T-cell (primary cell): ENCODE measurements at regions not wholly inside any gene's neighbourhood (a gene's known extent, or its start where the extent isn't known, plus 50 kb on each side); places are given as distances from the start of the nearest gene placed in this dataset.

Experiments used
- ATAC-seq, 4 experiments: fragments of 200-7000 bp in 3 of 4; fragments of 150-1000 bp in 1 of 4; cut with Tn5 transposase; replicated peaks in 1 of 4; 1 replicate in 3 of 4; 2 replicates in 1 of 4; pipeline ENCODE4 v1.10.0; 2021; ENCODE audit warnings: moderate library complexity in 3 of 4, mild to moderate bottlenecking in 2 of 4, moderate number of reproducible peaks in 1 of 4
- CTCF ChIA-PET, 2 donors: fragments of 300-600 bp; sonication (Branson Sonifier 250); formaldehyde crosslinking; loops; one replicate each; lab custom pipeline; 2022; ENCODE audit warnings: antibody characterized with exemption in 2 of 2; lab: Charles Lee
- POLR2A ChIA-PET, 2 donors: fragments of 300-600 bp; sonication (Branson Sonifier 250); formaldehyde crosslinking; loops; one replicate each; lab custom pipeline; 2022; ENCODE audit warnings: antibody characterized with exemption in 2 of 2; lab: Charles Lee
- DNase-seq, 35 experiments: peaks; one replicate each; pipeline versions ENCODE4 v3.0.0 to v3.0.0-alpha.2; 2013 to 2023
- H3K27ac ChIP-seq: one replicate; pipeline ENCODE4 v1.5.1; 2013; ENCODE audit warnings: low read length
- H3K27me3 ChIP-seq, 2 experiments: replicated peaks in 1 of 2; 1 replicate in 1 of 2; 2 replicates in 1 of 2; pipeline versions ENCODE4 v1.6.1 to v1.7.0; 2013; ENCODE audit warnings: low read length in 1 of 2, mixed read lengths in 1 of 2; ENCODE audit not compliant: control insufficient read depth in 2 of 2, insufficient read depth in 2 of 2; ENCODE audit errors: extremely low read depth in 1 of 2
- H3K36me3 ChIP-seq, 2 donors: 1 replicate in 1 of 2; 2 replicates in 1 of 2; pipeline versions ENCODE4 v1.6.1 to v1.7.0; 2013; ENCODE audit warnings: low read length in 1 of 2; ENCODE audit not compliant: control insufficient read depth in 2 of 2, insufficient read depth in 1 of 2; ENCODE audit errors: extremely low read depth in 1 of 2
- H3K4me1 ChIP-seq, 2 experiments: 1 replicate in 1 of 2; 2 replicates in 1 of 2; pipeline versions ENCODE4 v1.6.1 to v1.7.0; 2013; ENCODE audit warnings: low read length in 2 of 2, mixed read lengths in 1 of 2; ENCODE audit not compliant: insufficient read depth in 2 of 2, control insufficient read depth in 1 of 2; ENCODE audit errors: extremely low read depth in 1 of 2
- H3K4me3 ChIP-seq, 2 donors: 1 replicate in 1 of 2; 2 replicates in 1 of 2; pipeline versions ENCODE4 v1.5.1 to v1.7.0; 2013; ENCODE audit warnings: mild to moderate bottlenecking in 2 of 2, low read length in 1 of 2, moderate library complexity in 1 of 2; ENCODE audit not compliant: control insufficient read depth in 1 of 2; ENCODE audit errors: extremely low read depth in 1 of 2
- H3K9me3 ChIP-seq: 2 replicates; pipeline ENCODE4 v1.7.0; 2013
- H3K27ac Mint-ChIP-seq, 2 donors: one replicate each; pipeline ENCODE4 v1.8.0; 2020 to 2021; ENCODE audit warnings: mild to moderate bottlenecking in 2 of 2, mixed read lengths in 2 of 2
- H3K27me3 Mint-ChIP-seq, 2 donors: one replicate each; pipeline ENCODE4 v1.8.0; 2021 to 2022; ENCODE audit warnings: mixed read lengths in 2 of 2
- H3K36me3 Mint-ChIP-seq: one replicate; pipeline ENCODE4 v1.8.0; 2021; ENCODE audit warnings: mixed read lengths
- H3K4me1 Mint-ChIP-seq, 3 donors: one replicate each; pipeline ENCODE4 v1.8.0; 2020 to 2022; ENCODE audit warnings: mixed read lengths in 3 of 3, mild to moderate bottlenecking in 1 of 3
- H3K4me3 Mint-ChIP-seq, 3 donors: one replicate each; pipeline ENCODE4 v1.8.0; 2020 to 2022; ENCODE audit warnings: mild to moderate bottlenecking in 3 of 3, mixed read lengths in 3 of 3, moderate library complexity in 3 of 3
- H3K9me3 Mint-ChIP-seq, 3 donors: one replicate each; pipeline ENCODE4 v1.8.0; 2020 to 2022; ENCODE audit warnings: mixed read lengths in 3 of 3
- WGBS: methylation state at CpG from one replicate; pipeline ENCODE4 v1.1.5; 2013; ENCODE audit warnings: missing lambda C conversion rate; ENCODE audit not compliant: insufficient coverage; 5-methylcytosine and 5-hydroxymethylcytosine counted together

- ChIA-PET POLR2A (no interaction called here), CTCF (interaction anchor here (0.5 to 2.0 kb wide), 4 partner anchors 9 to 673 kb away, joined by 3 to 5 read pairs (median 4); no protein-coding TSS in a partner anchor)
- H3K4me1 Mint-ChIP-seq, result no peaks in the 10 kb centered on the region
- no peak overlapping the region for H3K4me3 Mint-ChIP-seq
- H3K9me3 ChIP-seq, result no peaks in the 10 kb centered on the region
- DNase-seq, result peak in 3 of 35 experiments; percentile 1 to 38 (median 8)
- no peaks in the 10 kb centered on the region for H3K27me3 ChIP-seq
- no peak overlapping the region for H3K27ac Mint-ChIP-seq
- ATAC-seq, result no peak
- H3K36me3 ChIP-seq, result no peaks in the 10 kb centered on the region
- H3K27ac ChIP-seq, result no peak overlapping the region
- no CpG with 5 or more reads among the region's 2 CpGs for WGBS
- H3K9me3 Mint-ChIP-seq, result no peaks in the 10 kb centered on the region
- peaks cover 6% of the 10 kb centered on the region in 2 donors for H3K27me3 Mint-ChIP-seq
- no peaks in the 10 kb centered on the region for H3K4me1 ChIP-seq
- no peak overlapping the region for H3K4me3 ChIP-seq
- no peaks in the 10 kb centered on the region for H3K36me3 Mint-ChIP-seq
Observed at GRCh38 chr10:23525406-23525805, 86.5 kb downstream of the OTUD1 start.

DNA sequence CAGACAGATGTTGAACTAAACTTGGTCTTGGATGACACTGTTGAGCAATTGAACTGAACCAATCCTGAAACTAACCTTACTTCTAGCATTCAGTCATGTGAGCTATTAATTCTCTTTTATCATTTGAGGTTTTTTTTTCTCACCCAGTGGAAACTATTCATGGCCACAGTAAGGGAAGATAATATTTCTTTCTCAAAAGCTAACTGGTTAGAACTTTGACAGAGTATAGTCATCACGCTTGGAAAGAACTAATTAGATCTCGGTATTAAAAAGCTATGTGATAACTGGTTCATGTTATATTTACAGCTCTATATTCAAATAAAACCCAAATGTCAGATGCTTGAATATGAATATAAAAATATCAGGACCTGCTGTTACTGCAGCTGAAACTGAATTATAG, 89.5 kb downstream of the OTUD1 start:
- Mint-ChIP-seq H3K27ac (no peak overlapping the region), H3K36me3 (no peaks in the 10 kb centered on the region), H3K27me3 (peaks cover 0 to 2% of the 10 kb centered on the region in 2 donors), H3K9me3 (no peaks in the 10 kb centered on the region), H3K4me1 (peaks cover 0 to 10% (median 0%) of the 10 kb centered on the region in 3 donors), H3K4me3 (no peak overlapping the region)
- no peak overlapping the region for H3K27ac ChIP-seq
- no peak for ATAC-seq
- peaks cover 0 to 3% of the 10 kb centered on the region in 2 experiments for H3K4me1 ChIP-seq
- POLR2A ChIA-PET, result no interaction called here
- no peaks in the 10 kb centered on the region for H3K27me3 ChIP-seq
- WGBS, result no CpG with 5 or more reads among the region's 2 CpGs
- DNase-seq, result no peak
- no peaks in the 10 kb centered on the region for H3K9me3 ChIP-seq
- no peaks in the 10 kb centered on the region for H3K36me3 ChIP-seq
- no peak overlapping the region for H3K4me3 ChIP-seq
- CTCF ChIA-PET, result interaction anchor here (0.5 to 5.8 kb wide), 14 partner anchors 9 to 682 kb away, joined by 3 to 33 read pairs (median 4); no protein-coding TSS in a partner anchor

GRCh38 chr10:23529625-23530024, 90.8 kb downstream of the OTUD1 start:
- Mint-ChIP-seq H3K4me3 (no peak overlapping the region), H3K27ac (no peak overlapping the region), H3K36me3 (no peaks in the 10 kb centered on the region), H3K27me3 (peaks cover 0 to 2% of the 10 kb centered on the region in 2 donors), H3K9me3 (no peaks in the 10 kb centered on the region), H3K4me1 (peaks cover 5 to 16% (median 5%) of the 10 kb centered on the region in 3 donors)
- WGBS, result 78% methylated on average over 1 of the region's 5 CpGs
- H3K9me3 ChIP-seq, result no peaks in the 10 kb centered on the region
- ATAC-seq (no peak), DNase-seq (no peak)
- peaks cover 3 to 9% of the 10 kb centered on the region in 2 experiments for H3K4me1 ChIP-seq
- no peaks in the 10 kb centered on the region for H3K27me3 ChIP-seq
- POLR2A ChIA-PET, result interaction anchor here (0.6 to 1.2 kb wide), 3 partner anchors 10 to 18 kb away, joined by 3 to 5 read pairs (median 4); no protein-coding TSS in a partner anchor
- CTCF ChIA-PET, result interaction anchor here (0.6 to 5.8 kb wide), 8 partner anchors 8 to 215 kb away, joined by 3 to 33 read pairs (median 4); no protein-coding TSS in a partner anchor
- no peak overlapping the region for H3K27ac ChIP-seq
- H3K4me3 ChIP-seq, result no peak overlapping the region
- no peaks in the 10 kb centered on the region for H3K36me3 ChIP-seq

DNA sequence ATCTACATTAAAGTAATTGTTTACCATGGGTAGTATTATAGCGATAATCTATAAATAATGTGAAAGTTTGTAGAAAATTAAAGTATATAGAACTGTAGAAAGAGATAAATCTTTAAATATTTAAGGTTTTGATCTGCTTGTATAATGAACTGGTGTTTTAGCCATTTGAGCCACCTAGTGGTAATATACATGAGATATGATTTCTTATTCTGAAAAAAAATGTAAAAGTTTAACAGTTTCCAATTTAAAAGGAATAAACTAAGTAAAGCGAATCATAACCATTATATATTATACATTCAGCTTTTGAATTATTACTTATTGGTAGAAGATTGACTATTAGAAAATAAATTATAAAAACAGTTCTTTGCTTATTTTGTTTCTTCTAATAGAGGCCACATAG, 91.2 kb downstream of the OTUD1 start:
- H3K27me3 Mint-ChIP-seq, result peaks cover 0 to 2% of the 10 kb centered on the region in 2 donors
- no peak overlapping the region for H3K4me3 ChIP-seq
- H3K4me3 Mint-ChIP-seq, result no peak overlapping the region
- POLR2A ChIA-PET, result interaction anchor here (1.0 to 1.2 kb wide), 2 partner anchors 9 to 10 kb away, joined by 3 to 4 read pairs; no protein-coding TSS in a partner anchor
- H3K9me3 Mint-ChIP-seq, result no peaks in the 10 kb centered on the region
- H3K36me3 Mint-ChIP-seq, result no peaks in the 10 kb centered on the region
- CTCF ChIA-PET, result interaction anchor here (0.6 to 5.8 kb wide), 7 partner anchors 8 to 215 kb away, joined by 3 to 33 read pairs (median 5); no protein-coding TSS in a partner anchor
- no peak overlapping the region for H3K27ac Mint-ChIP-seq
- no peak overlapping the region for H3K27ac ChIP-seq
- H3K4me1 Mint-ChIP-seq, result peaks cover 8 to 20% (median 8%) of the 10 kb centered on the region in 3 donors
- no peak for ATAC-seq
- H3K9me3 ChIP-seq, result no peaks in the 10 kb centered on the region
- no CpG with 5 or more reads among the region's 2 CpGs for WGBS
- peak in 1 of 35 experiments; percentile 20 for DNase-seq
- no peaks in the 10 kb centered on the region for H3K36me3 ChIP-seq
- H3K4me1 ChIP-seq, result peaks cover 3 to 9% of the 10 kb centered on the region in 2 experiments
- H3K27me3 ChIP-seq, result no peaks in the 10 kb centered on the region

DNA sequence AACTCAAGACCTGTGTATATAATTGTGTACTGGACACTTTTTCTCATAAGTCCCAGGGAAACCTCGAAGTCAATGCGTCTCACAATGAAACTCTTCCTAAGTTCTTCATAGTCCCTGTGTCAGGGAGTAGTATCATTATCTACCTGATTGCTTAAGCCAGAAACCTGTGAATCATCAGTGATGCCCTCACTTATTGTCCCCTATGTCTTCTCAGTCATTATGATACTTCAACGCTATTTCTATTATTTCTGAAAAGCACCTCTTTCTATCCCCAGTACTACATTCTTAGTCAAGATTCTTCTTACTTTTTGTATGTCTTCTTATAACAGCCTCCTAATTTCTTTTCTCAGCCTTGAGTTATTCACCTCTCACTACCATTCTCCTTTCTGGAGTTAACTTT, 94.3 kb downstream of the OTUD1 start:
- Histone ChIP-seq H3K36me3 (no peaks in the 10 kb centered on the region), H3K4me3 (no peak overlapping the region), H3K4me1 (peaks cover 3 to 16% of the 10 kb centered on the region in 2 experiments), H3K9me3 (no peaks in the 10 kb centered on the region), H3K27ac (no peak overlapping the region), H3K27me3 (no peaks in the 10 kb centered on the region)
- peaks cover 13 to 34% (median 16%) of the 10 kb centered on the region in 3 donors for H3K4me1 Mint-ChIP-seq
- no peak overlapping the region for H3K27ac Mint-ChIP-seq
- 72% methylated on average over 3 of the region's 3 CpGs for WGBS
- H3K4me3 Mint-ChIP-seq, result no peak overlapping the region
- H3K27me3 Mint-ChIP-seq, result peaks cover 0 to 2% of the 10 kb centered on the region in 2 donors
- CTCF ChIA-PET, result interaction anchor here in 1 of 2 donors (1.6 kb wide), 1 partner anchor 218 kb away, joined by 4 read pairs; no protein-coding TSS in a partner anchor
- ATAC-seq, result no peak
- no peaks in the 10 kb centered on the region for H3K36me3 Mint-ChIP-seq
- POLR2A ChIA-PET, result no interaction called here
- H3K9me3 Mint-ChIP-seq, result peaks cover 0 to 5% (median 0%) of the 10 kb centered on the region in 3 donors
- no peak for DNase-seq

DNA sequence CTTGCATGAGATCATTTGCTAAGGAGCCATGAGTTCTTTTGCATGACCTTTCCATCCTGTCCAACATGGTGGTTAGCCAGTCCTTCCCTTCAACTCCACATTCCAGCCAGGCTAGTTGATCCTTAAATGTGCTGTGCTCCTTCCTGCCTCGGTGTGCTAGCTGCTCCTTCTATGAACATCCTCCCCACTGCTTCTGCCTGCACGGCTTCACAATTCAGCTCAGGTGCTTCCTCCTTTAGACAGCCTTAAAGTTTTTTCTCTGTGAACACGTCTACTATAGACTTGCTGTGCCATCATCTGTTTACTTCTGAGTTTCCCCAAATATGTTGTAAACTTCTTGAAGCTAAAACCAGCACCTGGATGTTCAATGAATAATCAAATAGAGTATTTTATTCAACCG, 95.5 kb downstream of the OTUD1 start:
- DNase-seq, result peak in 7 of 35 experiments; percentile 2 to 29 (median 7)
- peaks cover 6 to 26% of the 10 kb centered on the region in 2 experiments for H3K4me1 ChIP-seq
- peak; percentile 31 to 70 (median 62) for ATAC-seq
- H3K27ac ChIP-seq, result no peak overlapping the region
- Mint-ChIP-seq H3K9me3 (peaks cover 0 to 12% (median 0%) of the 10 kb centered on the region in 3 donors), H3K4me3 (peak overlapping the region in 1 of 3 donors; percentile 45), H3K36me3 (no peaks in the 10 kb centered on the region), H3K4me1 (peaks cover 22 to 46% (median 25%) of the 10 kb centered on the region in 3 donors), H3K27me3 (peaks cover 0 to 2% of the 10 kb centered on the region in 2 donors), H3K27ac (peak overlapping the region; percentile 3 to 81)
- H3K9me3 ChIP-seq, result no peaks in the 10 kb centered on the region
- 4% methylated on average over 2 of the region's 4 CpGs for WGBS
- ChIA-PET CTCF (interaction anchor here (0.7 to 1.1 kb wide), 2 partner anchors 11 to 18 kb away, joined by 3 read pairs; no protein-coding TSS in a partner anchor), POLR2A (interaction anchor here in 1 of 2 donors (0.5 to 0.6 kb wide), 2 partner anchors 132 to 152 kb away, joined by 3 to 7 read pairs; no protein-coding TSS in a partner anchor)
- H3K27me3 ChIP-seq, result no peaks in the 10 kb centered on the region
- no peaks in the 10 kb centered on the region for H3K36me3 ChIP-seq
- no peak overlapping the region for H3K4me3 ChIP-seq
